Medulla oblongata (tissue), 1 donor: ENCODE measurements at regions not wholly inside any gene's neighbourhood (a gene's known extent, or its start where the extent isn't known, plus 50 kb on each side); places are given as distances from the start of the nearest gene placed in this dataset.
"Not testable (repeated sequence)": the region's sequence is repeated elsewhere in the genome, so short reads cannot be mapped to it uniquely, and the experiment has no call there.

Experiments used
- DNase-seq: peaks from one replicate; pipeline ENCODE4 v3.0.0-alpha.2; 2015; ENCODE audit errors: extremely low spot score

GRCh38 chr2:167794554-167795255 lies 452.7 kb downstream of the STK39 start:
- DNase-seq, result no peak

- DNase-seq, result no peak
Observed at GRCh38 chr2:167793725-167794124, 453.7 kb downstream of the STK39 start.

- no peak for DNase-seq
Observed at GRCh38 chr2:167792126-167792525, 455.3 kb downstream of the STK39 start.

GRCh38 chr2:167790781-167791450 lies 456.5 kb downstream of the STK39 start:
- DNase-seq, result no peak

GRCh38 chr2:167790189-167790588 lies 457.2 kb downstream of the STK39 start:
- DNase-seq, result no peak

GRCh38 chr2:167787562-167787961 lies 459.8 kb downstream of the STK39 start:
- no peak for DNase-seq

GRCh38 chr2:167787021-167787420 lies 460.4 kb downstream of the STK39 start:
- no peak for DNase-seq

- DNase-seq, result no peak
Observed at GRCh38 chr2:167785606-167786216, 461.7 kb downstream of the STK39 start.

- DNase-seq, result no peak
Observed at GRCh38 chr2:167784084-167784425, 463.3 kb downstream of the STK39 start.

- no peak for DNase-seq
Observed at GRCh38 chr2:167783261-167784083, 463.9 kb downstream of the STK39 start.

GRCh38 chr2:167781629-167782028 lies 465.8 kb downstream of the STK39 start:
- DNase-seq, result not testable (repeated sequence)

GRCh38 chr2:167776359-167776758 lies 471.0 kb downstream of the STK39 start:
- no peak for DNase-seq

- DNase-seq, result no peak
Observed at GRCh38 chr2:167771628-167772027, 475.8 kb downstream of the STK39 start.

GRCh38 chr2:167769020-167769419 lies 478.4 kb downstream of the STK39 start:
- no peak for DNase-seq

- DNase-seq, result no peak
Observed at GRCh38 chr2:167767830-167768229, 479.6 kb downstream of the STK39 start.

GRCh38 chr2:167764772-167765341 lies 482.5 kb downstream of the STK39 start:
- DNase-seq, result no peak

- no peak for DNase-seq
Observed at GRCh38 chr2:167761465-167762136, 485.8 kb downstream of the STK39 start.

GRCh38 chr2:167759531-167759930 lies 487.9 kb downstream of the STK39 start:
- DNase-seq, result no peak

- DNase-seq, result no peak
Observed at GRCh38 chr2:167758292-167758691, 489.1 kb downstream of the STK39 start.

- no peak for DNase-seq
Observed at GRCh38 chr2:167756446-167756845, 490.9 kb downstream of the STK39 start.

- DNase-seq, result no peak
Observed at GRCh38 chr2:167753142-167753541, 494.3 kb downstream of the STK39 start.
